Non-pigmented ciliary epithelial cell (primary cell): ENCODE measurements at regions not wholly inside any gene's neighbourhood (a gene's known extent, or its start where the extent isn't known, plus 50 kb on each side); places are given as distances from the start of the nearest gene placed in this dataset.

Source experiments
- DNase-seq: peaks from one replicate; pipeline ENCODE4 v3.0.0-alpha.2; 2010; ENCODE audit warnings: low read depth

DNA sequence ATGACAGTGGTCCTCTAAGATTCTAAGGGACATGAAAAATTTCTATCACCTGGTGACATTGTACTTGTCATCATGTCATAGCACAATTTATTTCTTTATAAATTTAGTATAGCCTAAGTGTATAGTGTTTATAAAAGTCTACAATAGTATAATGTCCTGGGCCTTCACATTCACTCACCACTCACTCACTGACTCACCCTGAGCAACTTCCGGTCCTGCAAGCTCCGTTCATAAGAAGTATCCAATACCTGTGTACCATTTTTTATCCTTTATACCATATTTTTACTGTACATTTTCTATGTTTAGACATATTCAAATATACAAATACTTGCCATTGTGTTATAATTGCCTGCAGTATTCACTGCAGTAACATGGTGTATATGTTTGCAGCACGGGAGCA lies 72.8 kb upstream of the DSEL start:
- no peak for DNase-seq

DNA sequence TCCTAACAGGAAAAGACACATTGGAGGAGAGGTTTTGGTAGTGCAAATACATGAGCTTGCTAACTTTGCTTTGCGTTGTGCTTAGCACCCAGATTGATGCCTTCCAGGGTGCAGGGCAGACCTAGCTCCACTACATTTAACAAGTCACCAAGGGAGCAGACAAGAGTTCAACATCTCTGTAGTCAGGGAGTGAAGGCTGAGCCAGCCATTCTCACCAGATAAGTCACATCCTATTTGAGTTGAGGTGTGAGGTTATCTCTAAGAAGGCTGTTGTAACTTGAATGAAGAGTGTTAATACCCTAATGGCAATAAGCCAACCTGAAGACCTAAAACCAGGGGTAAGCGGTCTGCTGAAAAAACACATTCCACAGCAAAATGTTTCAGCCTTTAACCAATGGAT lies 69.6 kb upstream of the DSEL start:
- DNase-seq, result no peak

GRCh38 chr18:67583621-67584020 lies 67.1 kb upstream of the DSEL start:
- no peak for DNase-seq

DNA sequence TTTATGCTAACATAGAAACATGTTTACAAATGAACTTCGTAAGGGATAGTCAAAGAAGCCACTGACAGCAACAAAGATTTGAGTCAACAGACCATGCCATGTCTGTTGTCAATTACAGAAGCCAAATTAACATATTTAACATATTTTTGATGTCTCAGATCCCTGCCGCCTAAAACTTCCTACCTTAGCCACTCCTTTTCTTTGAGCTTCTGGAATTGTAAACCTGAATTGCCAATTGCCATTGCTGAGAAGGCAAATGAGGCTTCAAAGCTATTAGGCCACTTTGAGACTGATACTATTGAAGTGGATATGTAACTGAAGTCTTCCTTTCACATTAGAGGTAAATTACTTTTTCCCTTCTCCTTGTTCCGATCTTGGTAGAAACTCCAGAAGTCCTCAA lies 66.0 kb upstream of the DSEL start:
- DNase-seq, result no peak

DNA sequence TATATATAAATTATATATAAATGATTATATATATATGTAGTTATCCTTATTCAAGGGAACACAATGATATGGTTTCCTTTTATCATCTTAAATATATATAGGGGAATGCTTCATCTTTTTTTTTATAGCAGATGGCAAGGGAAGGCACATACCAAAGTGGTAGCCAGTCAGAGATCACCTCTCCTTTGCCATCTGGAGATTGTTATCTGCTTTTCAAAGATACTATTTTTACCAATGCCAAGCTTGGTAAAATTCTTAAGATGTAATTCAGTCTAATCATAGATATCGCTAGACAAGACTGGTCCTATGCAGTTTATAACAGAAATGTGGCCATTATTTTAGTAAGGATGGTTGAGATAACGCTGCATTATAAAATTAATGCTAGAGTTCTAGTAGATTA lies 64.7 kb upstream of the DSEL start:
- no peak for DNase-seq

GRCh38 chr18:67577386-67577785 lies 60.9 kb upstream of the DSEL start:
- no peak for DNase-seq

DNA sequence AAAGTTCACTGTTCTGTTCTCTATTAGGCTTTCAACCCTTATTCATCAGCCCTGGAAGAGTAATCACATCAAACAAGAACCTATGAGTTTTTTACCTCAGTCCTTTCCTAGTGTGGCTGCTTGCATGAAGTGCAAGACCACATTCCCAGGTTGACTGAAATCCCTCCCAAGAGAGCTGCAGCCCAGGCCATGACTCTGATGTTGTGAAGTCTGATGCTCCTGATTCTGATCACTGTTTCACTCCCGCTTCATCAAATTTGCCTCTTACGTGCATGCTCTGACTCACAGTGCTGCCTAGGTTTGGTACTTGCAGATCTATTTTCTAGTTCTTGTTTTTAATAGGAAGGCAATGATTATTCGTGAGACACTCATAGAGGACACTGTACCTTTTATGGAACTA lies 58.2 kb upstream of the DSEL start:
- DNase-seq, result no peak

DNA sequence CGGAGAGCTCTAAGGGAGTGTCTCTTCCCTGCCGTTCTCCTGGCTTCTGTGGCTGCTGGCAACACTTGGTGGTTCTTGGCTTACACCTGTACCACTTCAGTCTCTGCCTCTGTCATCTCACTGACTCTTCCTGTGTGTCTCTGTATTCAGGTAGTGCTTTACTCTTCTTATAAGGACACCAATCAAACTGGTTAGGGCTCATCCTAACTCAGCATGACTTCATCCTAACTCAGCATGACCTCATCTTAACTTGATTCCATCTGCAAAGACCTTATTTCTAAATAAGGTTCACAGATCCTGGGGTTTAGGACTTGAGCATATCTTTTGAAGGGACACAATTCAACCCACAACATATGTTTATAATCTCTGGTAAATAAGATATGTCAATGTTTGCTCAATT lies 51.6 kb upstream of the DSEL start:
- no peak for DNase-seq
